ENCODE measurements at regions not wholly inside any gene's neighbourhood (a gene's known extent, or its start where the extent isn't known, plus 50 kb on each side); places are given as distances from the start of the nearest gene placed in this dataset.

GRCh38 chr15:94033014-94033682 is 198.2 kb upstream of the MCTP2 start:
- TF ChIP-seq CTCF (conservative IDR thresholded peaks at IDR 0.05; ENCODE audit: low read length) = no peak
- no peak for DNase-seq (ENCODE audit: low read depth)
- no peak overlapping the region for H3K4me3 ChIP-seq (ENCODE audit: low read length)

DNA sequence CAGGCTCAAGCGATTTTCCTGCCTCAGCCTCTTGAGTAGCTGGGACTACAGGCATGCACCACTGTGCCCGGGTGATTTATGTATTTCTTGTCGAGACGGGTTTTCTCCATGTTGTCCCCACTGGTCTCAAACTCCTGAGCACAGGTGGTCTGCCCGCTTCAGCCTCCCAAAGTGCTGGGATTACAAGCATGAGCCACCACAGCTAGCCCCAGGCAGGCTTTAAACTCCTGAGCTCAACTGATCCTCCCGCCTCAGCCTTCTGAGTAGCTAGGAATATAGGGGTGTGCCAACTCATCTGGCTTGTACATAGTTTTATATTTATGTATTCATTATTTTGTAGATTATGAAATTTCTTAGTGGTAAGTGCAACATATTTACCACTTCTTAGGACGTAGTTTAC is 198.8 kb upstream of the MCTP2 start:
- no peak for DNase-seq (ENCODE audit: low read depth)
- no peak for TF ChIP-seq CTCF (conservative IDR thresholded peaks at IDR 0.05; ENCODE audit: low read length)
- no peak overlapping the region for H3K4me3 ChIP-seq (ENCODE audit: low read length)

- no peak for DNase-seq (ENCODE audit: low read depth)
- TF ChIP-seq CTCF (conservative IDR thresholded peaks at IDR 0.05; ENCODE audit: low read length) = no peak
- H3K4me3 ChIP-seq (ENCODE audit: low read length) = no peak overlapping the region
Observed at GRCh38 chr15:94031072-94031471, 200.3 kb upstream of the MCTP2 start.

GRCh38 chr15:94029495-94029894 is 201.9 kb upstream of the MCTP2 start:
- DNase-seq (ENCODE audit: low read depth) = peak; percentile 55
- TF ChIP-seq CTCF (conservative IDR thresholded peaks at IDR 0.05; ENCODE audit: low read length) = no peak
- H3K4me3 ChIP-seq (ENCODE audit: low read length) = no peak overlapping the region

GRCh38 chr15:94028809-94029208 is 202.6 kb upstream of the MCTP2 start:
- DNase-seq (ENCODE audit: low read depth) = no peak
- no peak for TF ChIP-seq CTCF (conservative IDR thresholded peaks at IDR 0.05; ENCODE audit: low read length)
- no peak overlapping the region for H3K4me3 ChIP-seq (ENCODE audit: low read length)

DNA sequence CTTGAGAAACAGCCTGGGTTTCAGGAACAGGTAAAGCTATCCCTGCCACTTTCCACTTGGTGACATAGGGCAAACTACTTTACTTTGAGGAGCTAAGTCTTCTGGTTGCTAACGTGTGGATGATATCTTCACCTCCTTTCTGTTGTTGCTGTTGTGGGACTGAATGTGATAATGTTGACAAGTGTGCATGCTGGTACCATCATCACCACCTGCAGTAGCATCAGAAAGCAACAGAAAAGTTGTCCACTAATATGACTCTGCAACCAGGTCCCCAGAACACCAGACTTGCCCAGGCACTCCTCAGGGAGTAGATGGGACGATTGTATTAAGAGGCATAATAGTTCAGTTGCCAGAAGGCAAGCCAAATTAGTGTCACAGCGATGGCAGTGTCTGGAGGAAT is 203.2 kb upstream of the MCTP2 start:
- no peak for TF ChIP-seq CTCF (conservative IDR thresholded peaks at IDR 0.05; ENCODE audit: low read length)
- H3K4me3 ChIP-seq (ENCODE audit: low read length) = no peak overlapping the region
- DNase-seq (ENCODE audit: low read depth) = no peak

DNA sequence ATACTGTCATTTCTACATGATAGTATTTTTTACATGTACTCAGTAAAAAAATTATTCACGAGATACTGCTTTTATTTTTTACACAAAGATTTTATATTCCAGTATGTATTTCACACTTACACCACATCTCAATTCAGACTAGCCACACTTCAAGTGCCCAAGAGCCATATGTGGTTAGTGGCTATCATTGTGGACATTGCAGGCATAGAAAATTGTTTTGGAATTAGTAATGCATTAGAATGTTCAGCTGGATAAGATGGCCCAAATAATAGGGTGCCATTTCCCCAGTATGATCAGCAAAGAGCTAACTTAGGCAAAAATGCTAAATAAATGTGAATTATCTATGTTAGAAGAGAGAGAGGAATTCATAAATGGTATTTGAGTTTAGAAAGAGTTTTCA is 203.8 kb upstream of the MCTP2 start:
- no peak for DNase-seq (ENCODE audit: low read depth)
- no peak for TF ChIP-seq CTCF (conservative IDR thresholded peaks at IDR 0.05; ENCODE audit: low read length)
- H3K4me3 ChIP-seq (ENCODE audit: low read length) = no peak overlapping the region
